ENCODE measurements at regions not wholly inside any gene's neighbourhood (a gene's known extent, or its start where the extent isn't known, plus 50 kb on each side); places are given as distances from the start of the nearest gene placed in this dataset.
"Not testable (repeated sequence)": the region's sequence is repeated elsewhere in the genome, so short reads cannot be mapped to it uniquely, and the experiment has no call there.

DNA sequence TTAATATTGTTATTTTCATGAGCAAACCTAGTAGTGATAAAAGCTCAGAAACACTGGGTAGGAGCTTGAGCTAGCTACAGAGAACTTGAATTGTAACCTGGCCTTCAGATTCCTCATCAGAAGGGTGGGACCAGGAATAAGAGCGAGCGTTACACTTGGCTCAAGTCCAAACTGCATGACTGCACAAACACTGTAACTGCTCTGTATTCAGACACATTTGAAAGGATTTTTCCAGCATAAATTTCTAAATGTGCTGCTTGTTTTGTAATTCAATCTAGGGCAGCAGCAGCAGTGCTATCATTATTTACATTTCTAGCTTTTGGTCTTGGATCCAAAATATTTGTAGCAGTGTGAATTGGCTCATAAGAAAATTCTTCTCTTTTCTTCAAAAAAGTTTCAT, 133.0 kb upstream of the TMLHE start:
- Histone ChIP-seq H3K27me3 (ENCODE audit: control insufficient read depth, insufficient read depth, low read length) (no peaks in the 10 kb centered on the region), H3K9me3 (ENCODE audit: control insufficient read depth, insufficient read depth, low read length) (no peaks in the 10 kb centered on the region), H3K36me3 (ENCODE audit: control insufficient read depth, insufficient read depth, low read length) (no peaks in the 10 kb centered on the region), H3K27ac (ENCODE audit: low read length) (no peak overlapping the region), H3K4me1 (ENCODE audit: control insufficient read depth, insufficient read depth, low read length) (no peaks in the 10 kb centered on the region), H3K4me3 (ENCODE audit: low read length) (no peak overlapping the region)
- Mint-ChIP-seq H3K27ac (no peak overlapping the region), H3K9me3 (peaks cover 4 to 25% of the 10 kb centered on the region in 2 donors), H3K27me3 (ENCODE audit: low read depth in 2 of 2) (peaks cover 0 to 13% of the 10 kb centered on the region in 2 donors), H3K4me1 (no peaks in the 10 kb centered on the region), H3K4me3 (no peak overlapping the region), H3K36me3 (no peaks in the 10 kb centered on the region)
- DNase-seq, result no peak
- WGBS (ENCODE audit: insufficient coverage), result 21% methylated on average over 2 of the region's 2 CpGs
- intact Hi-C loops (cut with micrococcal nuclease), result no loop called here
- ATAC-seq, result no peak
- TF ChIP-seq, protein P1, sequence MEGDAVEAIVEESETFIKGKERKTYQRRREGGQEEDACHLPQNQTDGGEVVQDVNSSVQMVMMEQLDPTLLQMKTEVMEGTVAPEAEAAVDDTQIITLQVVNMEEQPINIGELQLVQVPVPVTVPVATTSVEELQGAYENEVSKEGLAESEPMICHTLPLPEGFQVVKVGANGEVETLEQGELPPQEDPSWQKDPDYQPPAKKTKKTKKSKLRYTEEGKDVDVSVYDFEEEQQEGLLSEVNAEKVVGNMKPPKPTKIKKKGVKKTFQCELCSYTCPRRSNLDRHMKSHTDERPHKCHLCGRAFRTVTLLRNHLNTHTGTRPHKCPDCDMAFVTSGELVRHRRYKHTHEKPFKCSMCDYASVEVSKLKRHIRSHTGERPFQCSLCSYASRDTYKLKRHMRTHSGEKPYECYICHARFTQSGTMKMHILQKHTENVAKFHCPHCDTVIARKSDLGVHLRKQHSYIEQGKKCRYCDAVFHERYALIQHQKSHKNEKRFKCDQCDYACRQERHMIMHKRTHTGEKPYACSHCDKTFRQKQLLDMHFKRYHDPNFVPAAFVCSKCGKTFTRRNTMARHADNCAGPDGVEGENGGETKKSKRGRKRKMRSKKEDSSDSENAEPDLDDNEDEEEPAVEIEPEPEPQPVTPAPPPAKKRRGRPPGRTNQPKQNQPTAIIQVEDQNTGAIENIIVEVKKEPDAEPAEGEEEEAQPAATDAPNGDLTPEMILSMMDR (IDR thresholded peaks at IDR 0.05), result no peak

DNA sequence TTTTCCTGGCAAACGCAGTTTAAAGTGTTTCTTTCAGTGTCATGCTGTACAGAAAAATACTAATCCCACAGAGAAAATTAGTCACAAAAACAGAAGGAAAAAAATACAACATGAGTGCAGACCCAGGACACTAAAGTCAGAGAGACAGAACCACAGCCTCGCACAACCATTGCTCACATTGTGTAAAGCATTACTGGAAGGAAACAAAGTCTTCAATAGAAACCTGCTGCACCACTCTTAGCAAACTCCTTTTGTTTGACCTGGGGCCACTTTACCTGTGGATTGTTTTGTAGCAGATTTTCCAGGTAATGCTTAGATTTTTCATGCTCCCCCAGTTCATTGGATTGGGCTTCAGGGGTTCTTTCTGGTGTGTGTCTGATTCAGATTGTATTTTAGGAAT, 131.8 kb upstream of the TMLHE start:
- no peaks in the 10 kb centered on the region for H3K36me3 Mint-ChIP-seq
- H3K36me3 ChIP-seq (ENCODE audit: control insufficient read depth, insufficient read depth, low read length), result no peaks in the 10 kb centered on the region
- 91% methylated on average over 2 of the region's 2 CpGs for WGBS (ENCODE audit: insufficient coverage)
- H3K27ac ChIP-seq (ENCODE audit: low read length), result no peak overlapping the region
- intact Hi-C loops (cut with micrococcal nuclease), result no loop called here
- ATAC-seq (no peak), DNase-seq (no peak)
- peaks cover 0 to 13% of the 10 kb centered on the region in 2 donors for H3K27me3 Mint-ChIP-seq (ENCODE audit: low read depth in 2 of 2)
- no peaks in the 10 kb centered on the region for H3K27me3 ChIP-seq (ENCODE audit: control insufficient read depth, insufficient read depth, low read length)
- no peak overlapping the region for H3K27ac Mint-ChIP-seq
- H3K4me3 ChIP-seq (ENCODE audit: low read length), result no peak overlapping the region
- no peaks in the 10 kb centered on the region for H3K4me1 ChIP-seq (ENCODE audit: control insufficient read depth, insufficient read depth, low read length)
- H3K4me3 Mint-ChIP-seq, result no peak overlapping the region
- H3K9me3 ChIP-seq (ENCODE audit: control insufficient read depth, insufficient read depth, low read length), result peaks cover 4% of the 10 kb centered on the region
- H3K4me1 Mint-ChIP-seq, result no peaks in the 10 kb centered on the region
- H3K9me3 Mint-ChIP-seq, result peaks cover 4 to 23% of the 10 kb centered on the region in 2 donors
- TF ChIP-seq, protein P1 (IDR thresholded peaks at IDR 0.05), result no peak

DNA sequence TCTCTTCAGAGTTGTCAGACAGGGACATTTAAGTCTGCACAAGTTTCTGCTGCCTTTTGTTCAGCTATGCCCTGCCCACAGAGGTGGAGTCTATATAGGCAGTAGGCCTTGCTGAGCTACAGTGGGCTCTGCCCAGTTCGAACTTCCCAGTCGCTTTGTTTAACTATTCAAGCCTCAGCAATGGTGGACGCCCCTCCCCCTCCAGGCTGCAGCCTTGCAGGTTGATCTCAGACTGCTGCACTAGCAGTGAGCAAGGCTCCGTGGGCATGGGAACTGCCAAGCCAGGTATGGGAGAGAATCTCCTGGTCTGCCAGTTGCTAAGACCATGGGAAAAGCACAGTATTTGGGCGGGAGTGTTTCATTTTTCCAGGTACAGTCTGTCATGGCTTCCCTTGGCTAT, 115.6 kb upstream of the TMLHE start:
- H3K27me3 Mint-ChIP-seq (ENCODE audit: low read depth in 2 of 2), result not testable (repeated sequence)

DNA sequence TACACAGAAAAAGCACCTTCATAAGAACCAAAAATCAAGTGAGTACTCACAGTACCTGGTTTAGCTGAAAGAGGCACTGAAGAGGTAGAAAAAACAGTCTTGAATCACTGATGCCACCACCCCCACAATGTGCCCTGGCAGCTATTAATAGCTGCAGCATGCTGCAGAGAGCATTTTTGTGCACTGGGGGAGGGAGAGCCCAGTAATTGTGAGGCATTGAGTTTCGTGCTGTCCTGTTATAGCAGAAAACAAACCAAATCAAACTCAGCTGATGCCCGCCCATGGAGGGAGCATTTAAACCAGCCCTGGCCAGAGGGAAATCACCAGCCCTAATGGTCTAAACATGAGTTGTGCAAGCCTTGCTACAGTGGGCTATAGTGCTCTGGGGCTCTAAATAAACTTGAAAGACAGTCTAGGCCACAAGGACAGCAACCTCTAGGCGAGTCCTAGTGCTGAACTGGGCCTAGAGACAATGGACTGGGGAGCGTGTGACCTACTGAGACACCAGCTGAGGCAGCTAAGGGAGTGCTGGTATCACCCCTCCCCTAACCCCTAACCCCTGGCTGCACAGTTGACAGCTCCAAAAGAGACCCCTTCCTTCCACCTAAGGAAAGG, 106.3 kb upstream of the TMLHE start:
- intact Hi-C loops (cut with micrococcal nuclease), result no loop called here
- no peaks in the 10 kb centered on the region for H3K27me3 Mint-ChIP-seq (ENCODE audit: low read depth in 2 of 2)
- no peak for ATAC-seq

More for the DNA sequence above, 115.6 kb upstream of the TMLHE start:
- H3K4me3 Mint-ChIP-seq; H3K36me3 Mint-ChIP-seq; H3K36me3 ChIP-seq (ENCODE audit: control insufficient read depth, insufficient read depth, low read length); H3K9me3 Mint-ChIP-seq; DNase-seq; ATAC-seq; H3K9me3 ChIP-seq (ENCODE audit: control insufficient read depth, insufficient read depth, low read length); H3K27ac ChIP-seq (ENCODE audit: low read length); H3K4me1 ChIP-seq (ENCODE audit: control insufficient read depth, insufficient read depth, low read length); H3K4me1 Mint-ChIP-seq; intact Hi-C loops (cut with micrococcal nuclease); H3K4me3 ChIP-seq (ENCODE audit: low read length); H3K27ac Mint-ChIP-seq; H3K27me3 ChIP-seq (ENCODE audit: control insufficient read depth, insufficient read depth, low read length): not testable (repeated sequence)
- WGBS (ENCODE audit: insufficient coverage), result 83% methylated on average over 5 of the region's 5 CpGs

More for the DNA sequence above, 106.3 kb upstream of the TMLHE start:
- H3K27ac Mint-ChIP-seq, result no peak overlapping the region
- Histone ChIP-seq H3K27me3 (ENCODE audit: control insufficient read depth, insufficient read depth, low read length) (no peaks in the 10 kb centered on the region), H3K4me3 (ENCODE audit: low read length) (no peak overlapping the region), H3K36me3 (ENCODE audit: control insufficient read depth, insufficient read depth, low read length) (no peaks in the 10 kb centered on the region), H3K9me3 (ENCODE audit: control insufficient read depth, insufficient read depth, low read length) (peaks cover 12% of the 10 kb centered on the region), H3K4me1 (ENCODE audit: control insufficient read depth, insufficient read depth, low read length) (no peaks in the 10 kb centered on the region), H3K27ac (ENCODE audit: low read length) (no peak overlapping the region)
- H3K4me1 Mint-ChIP-seq, result no peaks in the 10 kb centered on the region
- no peaks in the 10 kb centered on the region for H3K36me3 Mint-ChIP-seq
- peaks cover 4 to 8% of the 10 kb centered on the region in 2 donors for H3K9me3 Mint-ChIP-seq
- DNase-seq, result no peak
- TF ChIP-seq, protein P1 (IDR thresholded peaks at IDR 0.05), result no peak
- WGBS (ENCODE audit: insufficient coverage), result 66% methylated on average over 4 of the region's 4 CpGs
- H3K4me3 Mint-ChIP-seq, result no peak overlapping the region

Data from natural killer cell (primary cell).